ENCODE measurements at regions not wholly inside any gene's neighbourhood (a gene's known extent, or its start where the extent isn't known, plus 50 kb on each side); places are given as distances from the start of the nearest gene placed in this dataset.
A peak's percentile ranks its signal among the peaks of the same experiment; 100 is the strongest.
"Not testable (repeated sequence)": the region's sequence is repeated elsewhere in the genome, so short reads cannot be mapped to it uniquely, and the experiment has no call there.

GRCh38 chr7:136530831-136531230 is 337.6 kb upstream of the CHRM2 start:
- no peak for DNase-seq (ENCODE audit: low spot score)

- peak; percentile 93 for DNase-seq (ENCODE audit: low spot score)
Observed at GRCh38 chr7:136528329-136528728, 340.1 kb upstream of the CHRM2 start.

DNA sequence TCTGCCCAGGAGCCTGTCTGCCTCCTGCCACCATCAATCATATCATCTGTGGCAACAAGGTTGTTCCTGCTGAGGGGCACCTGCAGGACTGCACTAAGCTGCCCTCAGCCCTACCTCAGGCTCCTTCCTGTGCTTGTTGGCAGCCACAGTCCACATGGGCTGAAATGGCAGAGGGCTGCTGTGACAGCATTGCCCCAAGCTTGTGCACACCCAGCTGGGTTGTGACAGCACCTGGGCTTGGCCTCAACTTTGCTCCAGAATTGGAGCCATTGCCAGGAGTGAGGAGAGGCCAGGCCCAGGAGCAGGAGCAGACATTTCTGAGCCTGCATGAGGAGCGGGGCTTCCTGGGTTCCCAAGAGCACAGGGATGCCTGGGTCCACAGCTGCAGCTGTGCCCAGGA is 340.9 kb upstream of the CHRM2 start:
- DNase-seq (ENCODE audit: low spot score), result no peak

GRCh38 chr7:136526408-136527105 is 341.9 kb upstream of the CHRM2 start:
- DNase-seq (ENCODE audit: low spot score), result no peak

DNA sequence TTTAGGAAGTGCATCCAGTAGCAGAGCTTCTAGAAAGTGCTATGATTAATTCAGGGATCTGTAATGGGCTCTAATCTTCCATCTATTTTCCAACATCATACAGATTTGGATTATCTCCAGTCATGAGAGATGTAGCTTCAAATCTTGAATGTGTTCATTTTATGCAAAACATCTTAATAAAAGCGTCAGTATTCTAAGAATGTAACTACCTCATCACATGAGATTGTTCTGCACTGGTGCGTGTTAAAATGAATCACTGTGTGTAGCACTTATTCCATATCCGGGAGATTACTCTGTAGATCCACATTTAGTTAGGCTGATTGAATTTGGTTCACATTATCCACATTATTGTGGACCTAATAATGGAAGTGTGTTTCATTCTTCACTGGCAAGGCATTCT is 344.9 kb upstream of the CHRM2 start:
- peak; percentile 65 for DNase-seq (ENCODE audit: low spot score)

DNA sequence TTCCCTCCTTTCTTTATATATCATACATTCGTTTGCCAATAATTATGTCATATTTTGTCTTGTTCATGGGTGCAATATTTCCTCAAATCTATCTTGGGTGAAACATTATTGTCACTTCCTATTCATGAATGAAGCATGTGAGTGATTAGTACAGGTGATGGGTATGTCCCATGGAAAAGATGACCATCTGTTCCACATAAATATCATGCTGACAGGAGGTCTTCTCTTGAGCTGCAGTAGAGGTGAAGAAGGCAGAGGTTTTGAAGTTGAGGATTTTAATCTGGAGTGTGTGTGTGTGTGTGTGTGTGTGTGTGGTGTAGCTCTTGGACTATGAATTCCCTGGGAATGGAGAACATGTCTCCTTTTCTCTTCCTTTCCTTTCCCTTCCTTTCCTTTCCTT is 350.5 kb upstream of the CHRM2 start:
- DNase-seq (ENCODE audit: low spot score), result no peak

GRCh38 chr7:136514776-136515175 is 353.7 kb upstream of the CHRM2 start:
- no peak for DNase-seq (ENCODE audit: low spot score)

GRCh38 chr7:136513744-136514143 is 354.7 kb upstream of the CHRM2 start:
- DNase-seq (ENCODE audit: low spot score), result no peak

DNA sequence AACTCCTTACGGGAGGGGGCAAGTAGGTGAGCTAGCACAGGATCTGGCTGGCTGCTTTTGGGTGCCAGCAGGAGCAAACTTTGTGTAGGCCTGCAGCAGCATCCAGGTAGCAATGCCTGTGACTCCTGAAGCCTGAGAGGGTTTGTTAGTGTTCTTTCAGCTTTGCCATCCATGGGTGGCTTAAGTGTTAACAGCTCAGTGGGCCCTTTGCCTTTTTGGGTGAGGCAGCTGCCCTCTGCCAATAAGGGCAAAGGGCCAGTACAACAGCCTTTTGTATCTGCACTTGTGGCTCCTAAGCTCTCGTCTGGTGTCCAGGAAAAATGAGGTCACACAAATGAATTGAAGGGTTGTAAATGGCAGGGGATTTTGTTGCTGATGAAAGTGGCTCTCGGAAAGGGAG is 359.0 kb upstream of the CHRM2 start:
- no peak for DNase-seq (ENCODE audit: low spot score)

DNA sequence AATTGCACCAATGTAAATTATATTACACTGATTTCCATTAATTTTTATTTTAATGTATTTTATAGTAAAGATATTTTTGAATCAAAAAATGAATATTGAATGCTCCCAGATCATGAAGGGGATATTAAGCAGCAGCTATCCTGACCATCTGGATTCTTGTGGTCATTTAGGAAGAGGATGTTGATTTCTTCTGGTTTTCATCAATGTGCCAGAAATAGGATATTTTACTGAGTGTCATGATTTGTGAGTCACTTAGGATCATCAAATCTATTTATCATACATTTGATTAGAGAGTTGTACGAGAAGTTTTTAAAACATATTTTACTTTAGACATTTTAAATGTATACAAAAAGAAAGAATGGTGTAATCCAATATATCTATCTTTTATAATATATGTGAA is 366.3 kb upstream of the CHRM2 start:
- no peak for DNase-seq (ENCODE audit: low spot score)

DNA sequence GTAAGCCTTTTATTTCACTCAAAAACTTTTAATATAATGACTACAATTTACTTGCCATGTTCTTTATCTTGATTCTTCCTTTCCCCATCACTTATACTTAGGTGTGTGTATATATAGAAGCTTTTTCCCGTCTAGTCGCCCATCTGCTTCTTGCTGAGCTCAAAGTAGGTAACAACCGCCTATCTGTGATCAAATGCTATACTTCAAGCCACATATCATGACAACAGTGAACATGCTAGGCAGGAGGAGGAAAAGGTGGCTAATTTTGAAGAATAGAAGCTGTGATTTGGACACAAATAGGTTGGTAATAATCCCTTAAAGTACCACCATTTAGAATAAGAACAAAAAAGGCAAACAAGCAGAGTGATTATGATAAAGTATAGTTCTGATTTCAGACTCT is 367.3 kb upstream of the CHRM2 start:
- no peak for DNase-seq (ENCODE audit: low spot score)

DNA sequence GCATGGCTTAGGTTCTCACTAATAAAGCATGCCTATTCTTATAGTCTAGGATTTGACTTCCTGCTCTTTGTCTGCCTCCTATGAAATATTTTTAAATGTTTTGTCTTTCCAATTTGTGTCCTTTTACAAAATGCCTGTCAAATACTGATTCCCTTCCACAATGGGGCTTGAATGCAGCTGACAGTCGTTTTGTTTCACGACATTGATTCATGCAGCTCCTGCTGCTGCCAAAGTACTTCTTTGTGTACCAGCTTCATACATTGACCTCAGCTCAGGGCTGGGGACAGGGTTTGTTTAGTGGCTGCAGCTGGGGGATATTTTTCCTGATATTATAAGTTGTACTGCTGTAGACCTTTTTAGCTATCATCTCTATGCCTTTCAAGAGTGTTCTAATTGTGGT is 371.9 kb upstream of the CHRM2 start:
- DNase-seq (ENCODE audit: low spot score), result no peak

- DNase-seq (ENCODE audit: low spot score), result no peak
Observed at GRCh38 chr7:136495081-136495480, 373.4 kb upstream of the CHRM2 start.

DNA sequence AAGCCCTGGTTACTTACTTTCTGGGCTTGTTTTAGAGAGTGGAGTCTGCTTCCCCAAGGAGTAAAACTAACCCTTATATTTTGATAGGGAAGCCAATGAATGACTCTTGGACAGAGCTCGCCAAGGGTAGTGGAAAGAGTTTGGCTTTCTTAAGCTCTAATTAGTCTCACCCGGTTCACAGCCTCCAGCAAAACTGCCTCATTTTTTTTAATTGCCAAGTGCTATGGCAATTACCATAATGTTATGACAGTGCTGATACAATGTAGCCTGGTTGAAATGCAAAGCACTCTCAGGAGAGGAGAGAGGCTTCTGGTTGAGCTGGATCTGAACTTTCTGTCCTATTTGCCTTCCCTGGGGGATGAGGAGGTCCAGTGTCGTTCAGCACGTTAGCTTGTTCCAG is 376.1 kb upstream of the CHRM2 start:
- no peak for DNase-seq (ENCODE audit: low spot score)

GRCh38 chr7:136489808-136490207 is 378.6 kb upstream of the CHRM2 start:
- no peak for DNase-seq (ENCODE audit: low spot score)

DNA sequence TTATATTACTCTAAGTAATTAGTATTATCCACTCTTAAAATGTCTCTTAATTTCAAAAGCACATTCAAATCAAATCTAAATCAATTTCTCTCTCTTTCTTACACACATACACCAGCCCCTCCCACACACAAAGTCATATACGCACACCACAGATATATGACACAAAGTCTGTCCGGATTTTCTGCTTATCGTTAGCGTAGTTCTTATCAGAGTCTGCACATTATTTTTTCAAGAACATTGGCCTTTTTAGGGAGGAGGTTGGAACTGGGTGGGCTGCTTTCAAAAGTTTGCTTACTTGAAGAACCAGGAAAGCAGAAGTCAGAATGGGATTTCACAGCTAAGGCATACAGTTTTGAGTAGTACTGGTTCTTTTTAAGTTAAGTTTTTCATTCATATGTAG is 387.6 kb upstream of the CHRM2 start:
- no peak for DNase-seq (ENCODE audit: low spot score)

DNA sequence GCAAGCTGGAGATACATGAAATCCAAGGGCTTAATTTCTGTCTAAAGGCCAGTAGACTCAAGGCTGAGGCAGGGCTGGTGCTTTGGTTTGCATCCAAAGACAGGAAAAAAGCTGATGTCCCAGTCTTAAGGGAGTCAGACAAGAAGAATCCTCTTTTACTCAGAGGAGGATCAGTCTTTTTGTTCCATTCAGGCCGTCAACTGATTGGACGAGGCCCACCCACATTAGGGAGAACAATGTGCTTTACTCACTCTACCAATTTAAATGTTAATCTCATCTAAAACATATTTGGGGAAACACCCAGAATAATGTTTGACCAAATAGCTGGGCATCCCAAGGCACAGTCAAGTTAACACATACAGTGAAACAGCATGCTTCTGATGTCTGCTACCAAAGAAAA is 388.5 kb upstream of the CHRM2 start:
- no peak for DNase-seq (ENCODE audit: low spot score)

GRCh38 chr7:136470179-136470578 is 398.3 kb upstream of the CHRM2 start:
- no peak for DNase-seq (ENCODE audit: low spot score)

DNA sequence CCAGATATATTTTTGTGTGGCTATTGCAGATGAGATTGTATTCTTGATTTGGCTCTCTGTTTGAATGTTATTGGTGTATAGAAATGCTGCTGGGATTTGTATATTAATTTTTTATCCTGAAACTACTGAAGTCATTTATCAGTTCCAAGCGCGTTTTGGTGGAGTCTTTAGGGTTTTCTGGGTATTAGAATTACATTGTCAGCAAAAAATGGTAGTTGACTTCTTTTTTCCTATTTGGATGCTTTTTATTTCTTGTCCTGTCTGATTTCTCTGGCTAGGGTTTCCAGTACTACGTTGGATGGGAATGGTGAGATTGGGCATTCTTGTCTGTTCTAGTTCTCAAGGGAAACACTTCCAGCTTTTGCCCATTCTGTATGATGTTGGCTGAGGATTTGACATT is 415.5 kb upstream of the CHRM2 start:
- no peak for DNase-seq (ENCODE audit: low spot score)

GRCh38 chr7:136446751-136447150 is 421.7 kb upstream of the CHRM2 start:
- DNase-seq (ENCODE audit: low spot score), result no peak

- no peak for DNase-seq (ENCODE audit: low spot score)
Observed at GRCh38 chr7:136441835-136442234, 426.6 kb upstream of the CHRM2 start.

GRCh38 chr7:136431736-136432135 is 436.7 kb upstream of the CHRM2 start:
- not testable (repeated sequence) for DNase-seq (ENCODE audit: low spot score)

DNA sequence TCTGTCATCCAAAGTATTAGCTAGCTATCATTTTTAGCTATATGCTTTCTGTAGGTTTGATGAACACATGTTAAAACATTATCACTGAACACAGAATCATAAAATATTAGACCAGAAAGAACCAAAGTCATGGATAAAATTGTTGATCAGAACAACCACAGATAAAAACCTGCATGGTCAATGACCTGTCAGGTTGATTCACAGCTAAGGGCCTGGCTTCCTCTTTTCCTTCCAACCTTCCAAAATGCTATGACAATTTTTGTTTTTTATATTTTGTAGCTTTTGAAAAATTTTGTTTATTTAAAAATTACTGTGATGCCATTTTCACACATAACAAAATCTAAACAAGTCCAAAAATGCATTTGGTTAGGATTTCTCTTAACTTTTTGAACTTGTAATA is 444.4 kb upstream of the CHRM2 start:
- no peak for DNase-seq (ENCODE audit: low spot score)

GRCh38 chr7:136419740-136420139 is 442.6 kb upstream of the MTPN start:
- DNase-seq (ENCODE audit: low spot score), result not testable (repeated sequence)

GRCh38 chr7:136412952-136413351 is 435.8 kb upstream of the MTPN start:
- DNase-seq (ENCODE audit: low spot score), result no peak
